NCI-H2107 (cell line): ENCODE measurements at regions not wholly inside any gene's neighbourhood (a gene's known extent, or its start where the extent isn't known, plus 50 kb on each side); places are given as distances from the start of the nearest gene placed in this dataset.

Source experiments
- DNase-seq: peaks from one replicate; lab custom pipeline; 2025; lab: John Stamatoyannopoulos, UW

GRCh38 chr2:206368484-206368883 is 74.8 kb upstream of the ADAM23 start:
- DNase-seq = no peak

- DNase-seq = no peak
Observed at GRCh38 chr2:206368933-206369569, 74.3 kb upstream of the ADAM23 start.

- DNase-seq = no peak
Observed at GRCh38 chr2:206375956-206376355, 67.4 kb upstream of the ADAM23 start.

GRCh38 chr2:206378835-206379234 is 64.5 kb upstream of the ADAM23 start:
- DNase-seq = no peak

- no peak for DNase-seq
Observed at GRCh38 chr2:206379266-206379665, 64.1 kb upstream of the ADAM23 start.

GRCh38 chr2:206379886-206380285 is 63.4 kb upstream of the ADAM23 start:
- DNase-seq = no peak

GRCh38 chr2:206381881-206382280 is 61.5 kb upstream of the ADAM23 start:
- no peak for DNase-seq

- no peak for DNase-seq
Observed at GRCh38 chr2:206383669-206384068, 59.7 kb upstream of the ADAM23 start.

- no peak for DNase-seq
Observed at GRCh38 chr2:206387808-206388207, 55.5 kb upstream of the ADAM23 start.

GRCh38 chr2:206388698-206389097 is 54.6 kb upstream of the ADAM23 start:
- no peak for DNase-seq

GRCh38 chr2:206389164-206389563 is 54.2 kb upstream of the ADAM23 start:
- DNase-seq = no peak

- no peak for DNase-seq
Observed at GRCh38 chr2:206390181-206390580, 53.2 kb upstream of the ADAM23 start.

GRCh38 chr2:206392118-206392517 is 51.2 kb upstream of the ADAM23 start:
- peak; percentile 4 for DNase-seq
